ENCODE measurements at regions not wholly inside any gene's neighbourhood (a gene's known extent, or its start where the extent isn't known, plus 50 kb on each side); places are given as distances from the start of the nearest gene placed in this dataset.

DNA sequence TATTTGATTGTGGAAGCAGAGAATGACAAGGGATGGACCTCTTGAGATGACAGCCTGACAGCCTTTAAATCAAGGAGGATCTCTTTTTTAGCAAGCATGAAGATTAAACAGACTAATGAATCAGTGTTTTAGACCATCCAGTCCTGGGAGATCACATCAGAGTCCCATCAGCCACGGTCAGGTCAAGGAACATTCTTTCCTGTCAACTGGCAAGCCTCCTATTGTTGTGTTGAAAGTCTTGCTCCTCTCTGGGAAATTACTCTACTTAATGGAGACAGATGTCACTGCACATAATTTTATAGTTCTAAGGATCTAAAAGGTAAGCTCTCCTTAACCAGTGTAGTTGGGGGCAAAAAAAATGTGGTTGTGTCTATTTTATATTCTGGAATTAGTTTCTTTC, 469.0 kb downstream of the TMEM182 start:
- no peak overlapping the region for H3K4me3 ChIP-seq (ENCODE audit: low read length)
- TF ChIP-seq, protein P1, sequence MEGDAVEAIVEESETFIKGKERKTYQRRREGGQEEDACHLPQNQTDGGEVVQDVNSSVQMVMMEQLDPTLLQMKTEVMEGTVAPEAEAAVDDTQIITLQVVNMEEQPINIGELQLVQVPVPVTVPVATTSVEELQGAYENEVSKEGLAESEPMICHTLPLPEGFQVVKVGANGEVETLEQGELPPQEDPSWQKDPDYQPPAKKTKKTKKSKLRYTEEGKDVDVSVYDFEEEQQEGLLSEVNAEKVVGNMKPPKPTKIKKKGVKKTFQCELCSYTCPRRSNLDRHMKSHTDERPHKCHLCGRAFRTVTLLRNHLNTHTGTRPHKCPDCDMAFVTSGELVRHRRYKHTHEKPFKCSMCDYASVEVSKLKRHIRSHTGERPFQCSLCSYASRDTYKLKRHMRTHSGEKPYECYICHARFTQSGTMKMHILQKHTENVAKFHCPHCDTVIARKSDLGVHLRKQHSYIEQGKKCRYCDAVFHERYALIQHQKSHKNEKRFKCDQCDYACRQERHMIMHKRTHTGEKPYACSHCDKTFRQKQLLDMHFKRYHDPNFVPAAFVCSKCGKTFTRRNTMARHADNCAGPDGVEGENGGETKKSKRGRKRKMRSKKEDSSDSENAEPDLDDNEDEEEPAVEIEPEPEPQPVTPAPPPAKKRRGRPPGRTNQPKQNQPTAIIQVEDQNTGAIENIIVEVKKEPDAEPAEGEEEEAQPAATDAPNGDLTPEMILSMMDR (conservative IDR thresholded peaks at IDR 0.05; ENCODE audit: low read depth, low read length) = no peak
- no peak for DNase-seq (ENCODE audit: low read depth)

DNA sequence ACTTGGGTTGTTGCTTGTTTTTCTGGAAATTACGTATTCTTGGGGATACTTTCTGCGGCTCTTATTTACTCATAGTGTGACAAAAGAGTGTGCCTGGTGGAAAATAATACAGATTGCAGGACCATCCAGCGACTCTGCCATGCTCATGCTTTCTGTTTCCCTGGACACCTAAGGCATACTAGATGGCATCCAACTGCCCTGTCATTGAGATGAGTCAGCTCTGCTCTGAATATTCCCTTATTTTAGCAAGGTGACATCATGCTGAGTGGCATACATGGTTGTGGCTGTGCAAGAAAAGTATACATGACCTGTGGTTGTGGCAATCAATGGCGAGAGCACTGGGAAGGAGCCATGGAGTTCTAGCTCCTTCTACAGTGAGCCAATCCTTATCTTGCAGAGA, 471.0 kb downstream of the TMEM182 start:
- no peak for DNase-seq (ENCODE audit: low read depth)
- H3K4me3 ChIP-seq (ENCODE audit: low read length) = no peak overlapping the region
- TF ChIP-seq, protein P1 (conservative IDR thresholded peaks at IDR 0.05; ENCODE audit: low read depth, low read length) = no peak

DNA sequence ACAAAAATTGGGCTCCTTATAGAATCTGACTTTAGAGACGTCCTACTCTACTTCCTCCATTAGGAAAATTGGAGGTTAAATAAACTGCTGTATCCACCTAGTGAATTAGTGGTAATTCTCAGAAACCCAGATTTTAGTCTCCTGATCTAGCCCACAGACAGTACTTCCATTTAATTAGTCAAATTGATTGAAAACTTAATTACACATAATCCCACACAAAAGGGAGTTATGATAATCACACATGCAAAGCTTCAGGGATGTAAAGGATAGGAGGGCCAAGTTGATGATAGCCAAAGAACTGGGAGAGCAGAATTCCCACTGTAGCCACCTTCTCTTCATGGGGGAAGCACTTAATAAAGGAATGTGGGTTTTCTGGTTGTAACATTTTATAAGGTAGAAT, 471.9 kb downstream of the TMEM182 start:
- TF ChIP-seq, protein P1 (conservative IDR thresholded peaks at IDR 0.05; ENCODE audit: low read depth, low read length) = no peak
- no peak overlapping the region for H3K4me3 ChIP-seq (ENCODE audit: low read length)
- DNase-seq (ENCODE audit: low read depth) = no peak

DNA sequence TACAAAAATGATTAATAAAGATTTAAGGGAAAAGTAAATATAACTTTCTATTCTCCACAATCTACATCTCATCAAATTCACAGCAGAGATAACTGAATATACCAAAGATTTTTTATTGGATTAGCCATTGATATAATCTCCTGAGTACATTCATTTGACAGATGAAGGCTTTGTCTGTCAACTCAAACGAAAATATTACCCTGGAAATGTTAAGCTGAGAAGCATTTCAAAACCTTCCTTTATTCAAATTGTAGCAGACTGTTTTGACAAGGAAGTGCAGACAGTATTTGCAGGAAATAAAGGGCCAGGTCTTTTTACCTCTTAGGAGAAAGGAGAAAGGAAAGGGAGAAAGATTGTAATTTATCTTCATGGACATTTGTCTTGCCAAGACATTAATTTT, 473.5 kb downstream of the TMEM182 start:
- TF ChIP-seq, protein P1 (conservative IDR thresholded peaks at IDR 0.05; ENCODE audit: low read depth, low read length) = no peak
- no peak for DNase-seq (ENCODE audit: low read depth)

DNA sequence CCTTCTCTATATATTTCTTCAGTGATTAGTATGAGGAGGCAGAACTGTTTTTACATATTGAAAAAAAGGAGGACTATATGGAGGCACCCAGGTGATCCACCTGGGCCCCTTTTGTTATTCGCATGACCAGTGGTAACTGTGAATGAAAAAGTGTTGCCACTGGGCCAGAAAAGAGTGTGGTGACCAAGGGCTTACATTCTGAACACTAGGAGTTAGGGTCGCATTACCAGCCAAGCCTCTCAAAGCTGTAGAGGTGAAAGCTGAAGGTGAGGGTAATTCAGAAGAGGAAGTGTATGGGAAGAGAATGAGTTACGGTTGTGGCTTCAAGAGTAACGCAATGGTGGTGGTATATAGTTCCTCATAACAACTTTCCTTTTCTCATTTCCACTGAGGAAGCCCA, 487.6 kb downstream of the TMEM182 start:
- TF ChIP-seq, protein P1 (conservative IDR thresholded peaks at IDR 0.05; ENCODE audit: low read depth, low read length) = no peak
- DNase-seq (ENCODE audit: low read depth) = no peak
- no peak overlapping the region for H3K4me3 ChIP-seq (ENCODE audit: low read length)

More for the DNA sequence above, 473.5 kb downstream of the TMEM182 start:
- H3K4me3 ChIP-seq (ENCODE audit: low read length) = no peak overlapping the region

DNA sequence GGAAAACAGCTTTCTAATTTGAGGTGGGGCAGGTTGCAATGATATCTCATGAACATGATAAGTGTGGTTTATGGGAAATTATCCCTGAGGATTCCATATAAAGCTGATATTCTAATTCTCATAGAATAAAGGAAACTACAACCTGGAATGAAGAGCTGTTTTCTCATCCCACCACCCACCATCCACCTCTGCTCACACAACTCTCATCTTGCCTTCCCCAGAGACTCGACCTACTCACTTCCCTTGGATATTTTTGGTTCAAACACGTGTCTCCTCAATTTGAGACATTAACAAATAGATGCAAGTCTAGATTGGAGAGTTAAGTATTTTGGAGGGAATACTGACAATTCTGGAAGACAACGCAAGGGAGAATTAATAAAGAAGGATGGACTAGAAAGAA, 490.9 kb downstream of the TMEM182 start:
- H3K4me3 ChIP-seq (ENCODE audit: low read length) = no peak overlapping the region
- TF ChIP-seq, protein P1 (conservative IDR thresholded peaks at IDR 0.05; ENCODE audit: low read depth, low read length) = no peak
- no peak for DNase-seq (ENCODE audit: low read depth)

DNA sequence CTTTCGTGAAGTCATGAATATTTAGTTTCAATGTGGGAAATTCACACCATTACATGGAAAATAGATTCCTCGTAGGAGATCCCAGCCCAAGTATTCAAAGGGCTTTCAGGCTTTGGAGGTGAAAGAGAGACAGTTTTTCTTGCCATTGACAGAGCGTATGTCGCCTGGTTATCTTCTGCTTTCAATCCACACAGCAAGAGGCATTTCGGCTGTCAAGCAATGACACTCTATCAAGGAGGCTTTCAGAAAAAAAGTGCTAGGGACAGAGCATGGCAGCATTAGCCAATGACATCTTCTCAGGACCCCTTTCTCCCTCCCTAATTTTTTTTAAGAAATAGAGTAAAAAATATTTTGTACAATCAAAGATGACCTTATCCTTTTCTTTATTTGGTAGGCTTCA, 492.8 kb downstream of the TMEM182 start:
- TF ChIP-seq, protein P1 (conservative IDR thresholded peaks at IDR 0.05; ENCODE audit: low read depth, low read length) = no peak
- no peak for DNase-seq (ENCODE audit: low read depth)

More for the DNA sequence above, 492.8 kb downstream of the TMEM182 start:
- no peak overlapping the region for H3K4me3 ChIP-seq (ENCODE audit: low read length)
